ENCODE measurements at regions not wholly inside any gene's neighbourhood (a gene's known extent, or its start where the extent isn't known, plus 50 kb on each side); places are given as distances from the start of the nearest gene placed in this dataset.

DNA sequence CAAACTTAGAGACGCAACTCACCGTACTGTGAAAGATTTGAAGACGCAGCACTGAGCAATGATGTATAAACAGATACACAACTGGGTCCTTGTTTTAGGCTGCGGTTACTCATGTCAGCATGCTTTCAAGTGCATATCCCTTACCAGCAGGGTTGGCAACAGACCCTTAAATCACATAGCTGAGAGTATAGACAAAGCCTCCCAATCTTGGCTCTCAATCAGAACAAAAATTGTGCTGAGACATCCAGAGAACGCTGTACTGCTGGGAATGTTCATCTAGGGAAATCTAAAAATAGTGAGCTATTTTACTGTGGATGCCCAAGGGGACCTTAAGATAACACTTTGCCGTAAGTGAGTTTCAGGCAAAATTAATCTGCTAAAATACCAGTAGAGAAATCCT is 84.4 kb upstream of the NUDT7 start:
- Mint-ChIP-seq H3K4me1 (ENCODE audit: low read depth) (no peaks in the 10 kb centered on the region), H3K4me3 (no peak overlapping the region), H3K9me3 (no peaks in the 10 kb centered on the region), H3K27me3 (ENCODE audit: low read depth) (peaks cover 12% of the 10 kb centered on the region), H3K36me3 (ENCODE audit: insufficient read depth) (no peaks in the 10 kb centered on the region)
- DNase-seq (no peak), ATAC-seq (no peak)

DNA sequence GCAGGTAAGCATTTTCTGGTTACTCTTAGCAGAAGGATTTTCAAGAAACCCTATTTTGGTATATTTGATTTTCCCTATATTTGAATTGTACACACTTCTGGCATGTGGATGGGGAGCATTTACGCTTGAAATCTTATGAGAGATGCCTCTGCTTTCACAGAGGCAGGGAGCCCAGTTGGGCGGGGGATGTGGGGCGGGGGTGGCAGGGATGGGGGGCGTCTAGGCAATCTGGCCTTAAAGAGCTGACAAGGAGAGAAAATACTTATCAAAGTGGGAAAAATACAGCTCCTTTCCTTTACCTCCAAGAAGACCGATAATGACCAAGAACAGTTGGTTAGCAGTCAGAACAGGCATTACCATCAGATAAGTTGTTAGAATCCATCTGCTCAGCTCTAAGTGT is 79.1 kb upstream of the NUDT7 start:
- no peak for ATAC-seq
- H3K4me1 Mint-ChIP-seq (ENCODE audit: low read depth): no peaks in the 10 kb centered on the region
- no peak for DNase-seq
- H3K4me3 Mint-ChIP-seq: no peak overlapping the region
- H3K36me3 Mint-ChIP-seq (ENCODE audit: insufficient read depth): no peaks in the 10 kb centered on the region
- H3K9me3 Mint-ChIP-seq: no peaks in the 10 kb centered on the region
- H3K27me3 Mint-ChIP-seq (ENCODE audit: low read depth): peaks cover 8% of the 10 kb centered on the region

DNA sequence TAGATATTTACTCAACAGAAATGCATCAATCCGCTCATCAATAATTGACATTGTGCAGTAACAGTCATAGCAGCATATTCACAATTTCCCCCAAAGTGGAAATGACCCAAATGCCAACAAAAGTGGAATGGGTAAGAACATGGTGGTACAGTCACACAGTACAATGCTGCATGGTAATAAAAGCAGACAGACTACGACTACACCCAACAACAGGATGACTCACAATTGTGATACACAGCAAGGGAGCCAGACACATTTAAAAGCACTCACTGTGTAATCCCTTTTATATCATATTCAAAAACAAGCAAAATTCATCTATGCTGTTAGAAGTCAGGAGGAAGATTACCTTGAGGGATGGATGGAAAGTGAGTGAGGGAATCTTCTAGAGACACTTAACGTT is 76.5 kb upstream of the NUDT7 start:
- no peak for ATAC-seq
- peaks cover 2% of the 10 kb centered on the region for H3K27me3 Mint-ChIP-seq (ENCODE audit: low read depth)
- no peak overlapping the region for H3K4me3 Mint-ChIP-seq
- H3K9me3 Mint-ChIP-seq: no peaks in the 10 kb centered on the region
- DNase-seq: no peak
- H3K36me3 Mint-ChIP-seq (ENCODE audit: insufficient read depth): no peaks in the 10 kb centered on the region
- H3K4me1 Mint-ChIP-seq (ENCODE audit: low read depth): no peaks in the 10 kb centered on the region

DNA sequence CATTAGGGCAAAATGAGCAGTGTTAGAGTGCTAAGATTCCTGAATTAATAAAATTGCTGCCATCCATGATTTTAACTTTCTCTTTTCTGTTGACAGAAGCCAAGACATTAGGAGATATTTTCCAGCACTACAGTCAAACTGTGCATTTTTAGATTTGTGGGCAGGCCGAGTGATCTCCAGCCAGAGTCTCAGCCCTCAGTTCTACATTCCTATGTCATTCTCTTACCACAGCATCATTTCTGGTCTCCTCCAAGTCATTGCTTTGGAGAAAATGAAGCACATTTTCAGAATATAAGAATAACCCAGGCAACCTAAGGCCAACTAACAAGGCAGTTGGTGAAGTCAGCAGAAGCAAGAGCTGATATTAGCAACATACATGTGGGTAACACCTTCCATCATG is 74.6 kb upstream of the NUDT7 start:
- Mint-ChIP-seq H3K4me1 (ENCODE audit: low read depth) (no peaks in the 10 kb centered on the region), H3K27me3 (ENCODE audit: low read depth) (peaks cover 2% of the 10 kb centered on the region), H3K36me3 (ENCODE audit: insufficient read depth) (no peaks in the 10 kb centered on the region), H3K4me3 (no peak overlapping the region), H3K9me3 (no peaks in the 10 kb centered on the region)
- DNase-seq: no peak
- ATAC-seq: no peak

DNA sequence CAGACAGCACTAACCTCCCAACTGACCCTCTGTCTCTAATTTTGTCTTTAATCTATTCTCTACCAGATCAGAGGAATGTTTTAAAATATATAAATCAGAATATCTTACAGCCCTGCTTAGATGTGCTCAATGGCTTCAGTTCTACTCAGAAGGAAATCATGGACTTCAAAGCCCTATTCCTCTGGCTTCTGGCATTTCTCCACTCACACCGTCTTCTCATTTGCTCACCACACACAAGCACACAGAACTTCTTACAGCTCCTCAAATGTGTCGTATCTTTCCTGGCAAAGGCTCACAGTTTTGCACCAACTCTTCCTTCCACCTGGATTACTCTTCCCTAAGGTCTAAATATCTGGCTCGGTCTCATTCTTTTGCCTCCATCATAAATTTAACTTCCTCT is 71.6 kb upstream of the NUDT7 start:
- Mint-ChIP-seq H3K9me3 (no peaks in the 10 kb centered on the region), H3K4me3 (no peak overlapping the region), H3K27me3 (ENCODE audit: low read depth) (peaks cover 5% of the 10 kb centered on the region), H3K36me3 (ENCODE audit: insufficient read depth) (no peaks in the 10 kb centered on the region), H3K4me1 (ENCODE audit: low read depth) (no peaks in the 10 kb centered on the region)
- ATAC-seq (no peak), DNase-seq (no peak)

DNA sequence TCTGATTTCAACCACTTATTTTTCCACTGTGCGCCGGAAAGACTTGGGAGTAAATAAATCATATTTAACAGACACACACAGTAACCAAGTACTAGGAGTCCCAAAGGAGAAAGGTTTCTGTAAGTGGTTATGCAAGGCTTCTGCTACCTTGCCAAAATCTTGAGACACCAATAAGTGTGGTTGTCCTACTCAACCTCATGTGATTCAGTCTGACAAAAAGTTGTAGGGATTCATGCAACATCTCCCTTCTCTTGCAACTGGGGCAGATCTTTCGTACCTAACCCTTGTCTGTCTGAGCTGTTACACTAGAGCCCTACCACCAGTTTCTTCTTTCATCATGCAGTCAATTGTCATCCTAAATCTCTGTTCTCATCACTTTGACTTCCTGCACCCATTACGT is 69.9 kb upstream of the NUDT7 start:
- no peaks in the 10 kb centered on the region for H3K4me1 Mint-ChIP-seq (ENCODE audit: low read depth)
- no peaks in the 10 kb centered on the region for H3K9me3 Mint-ChIP-seq
- H3K36me3 Mint-ChIP-seq (ENCODE audit: insufficient read depth): no peaks in the 10 kb centered on the region
- H3K4me3 Mint-ChIP-seq: no peak overlapping the region
- H3K27me3 Mint-ChIP-seq (ENCODE audit: low read depth): peaks cover 10% of the 10 kb centered on the region
- no peak for DNase-seq
- ATAC-seq: no peak

DNA sequence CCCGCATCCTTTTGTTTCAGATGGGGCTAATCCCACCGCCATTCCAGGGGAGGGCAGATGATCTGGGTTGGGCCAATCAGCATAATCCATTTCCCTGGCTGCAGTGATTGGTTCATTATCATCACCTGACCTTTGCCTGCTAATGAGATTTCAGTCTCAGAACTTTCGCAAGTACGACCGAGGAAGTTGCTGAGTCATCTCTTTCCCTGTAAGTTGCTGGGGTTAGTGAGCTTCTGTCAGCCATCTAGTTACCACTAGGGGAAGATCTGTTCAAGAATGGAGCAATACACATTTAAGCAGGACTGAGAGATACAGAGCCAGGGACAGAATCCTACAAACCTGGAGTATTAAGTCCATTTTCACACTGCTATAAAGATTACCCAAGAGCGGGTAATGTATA is 65.3 kb upstream of the NUDT7 start:
- Mint-ChIP-seq H3K36me3 (ENCODE audit: insufficient read depth) (no peaks in the 10 kb centered on the region), H3K9me3 (no peaks in the 10 kb centered on the region), H3K4me3 (no peak overlapping the region), H3K27me3 (ENCODE audit: low read depth) (peaks cover 30% of the 10 kb centered on the region), H3K4me1 (ENCODE audit: low read depth) (no peaks in the 10 kb centered on the region)
- DNase-seq: no peak
- no peak for ATAC-seq

DNA sequence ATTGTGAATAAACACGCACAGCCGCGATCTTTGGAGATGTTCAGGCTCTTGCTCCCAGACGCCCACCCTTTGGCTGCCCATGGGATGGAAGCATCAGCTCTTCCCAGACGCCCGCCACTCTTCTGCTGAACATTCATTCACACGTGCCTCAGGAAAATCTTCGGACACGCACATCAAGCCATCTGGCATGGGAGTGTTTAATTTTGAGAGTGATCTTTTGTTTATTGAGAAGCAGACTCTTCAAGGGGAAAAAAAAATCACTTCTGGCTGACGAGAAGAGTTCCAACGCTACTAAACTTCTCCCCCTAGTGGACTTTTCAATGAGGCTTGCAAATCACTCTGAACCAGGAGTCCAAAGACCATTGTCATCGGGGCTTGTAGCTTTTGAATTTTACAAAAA is 62.0 kb upstream of the NUDT7 start:
- H3K4me1 Mint-ChIP-seq (ENCODE audit: low read depth): no peaks in the 10 kb centered on the region
- no peaks in the 10 kb centered on the region for H3K36me3 Mint-ChIP-seq (ENCODE audit: insufficient read depth)
- no peak for ATAC-seq
- H3K27me3 Mint-ChIP-seq (ENCODE audit: low read depth): peaks cover 30% of the 10 kb centered on the region
- peaks cover 10% of the 10 kb centered on the region for H3K9me3 Mint-ChIP-seq
- no peak for DNase-seq
- H3K4me3 Mint-ChIP-seq: no peak overlapping the region

DNA sequence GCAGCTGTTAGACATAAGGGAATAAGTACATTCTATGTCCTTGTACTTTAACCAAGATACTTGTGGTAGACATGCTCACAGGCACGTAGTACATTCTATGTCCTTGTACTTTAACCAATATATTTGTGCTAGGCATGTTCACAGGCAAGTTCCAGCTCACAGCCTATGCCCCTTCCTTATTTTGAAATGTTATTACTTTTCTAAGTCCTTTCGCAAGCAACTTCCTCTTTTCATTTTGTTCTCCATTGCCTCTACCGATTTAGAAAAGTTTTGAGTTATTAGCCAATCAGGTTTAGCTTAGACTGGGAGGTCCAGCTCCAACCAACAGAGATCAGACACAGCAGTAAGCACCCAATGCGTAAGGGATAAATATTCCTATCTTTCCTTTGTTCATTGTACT is 60.1 kb upstream of the NUDT7 start:
- Mint-ChIP-seq H3K4me3 (no peak overlapping the region), H3K9me3 (peaks cover 10% of the 10 kb centered on the region), H3K36me3 (ENCODE audit: insufficient read depth) (no peaks in the 10 kb centered on the region), H3K4me1 (ENCODE audit: low read depth) (no peaks in the 10 kb centered on the region), H3K27me3 (ENCODE audit: low read depth) (peaks cover 26% of the 10 kb centered on the region)
- ATAC-seq (no peak), DNase-seq (no peak)

DNA sequence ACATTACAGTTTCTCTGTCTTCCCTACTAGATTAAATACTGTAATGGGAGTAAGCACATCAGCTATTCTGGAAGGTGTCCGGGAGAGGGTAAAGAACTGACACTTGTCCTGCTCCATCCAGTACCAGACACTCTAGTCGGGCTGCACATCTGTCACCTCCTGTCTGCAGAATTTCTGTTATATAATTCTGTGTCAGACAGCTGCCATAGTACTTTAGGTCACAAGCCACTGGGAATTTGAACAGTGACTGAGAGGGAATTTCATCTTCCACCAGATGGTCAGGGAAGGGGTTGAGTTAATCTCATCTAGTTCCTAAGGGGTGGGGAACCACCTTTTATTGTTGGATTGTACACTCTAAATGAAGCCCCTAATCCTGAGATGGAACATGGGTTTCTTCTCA is 58.6 kb upstream of the NUDT7 start:
- H3K4me1 Mint-ChIP-seq (ENCODE audit: low read depth): no peaks in the 10 kb centered on the region
- no peaks in the 10 kb centered on the region for H3K36me3 Mint-ChIP-seq (ENCODE audit: insufficient read depth)
- H3K27me3 Mint-ChIP-seq (ENCODE audit: low read depth): peaks cover 23% of the 10 kb centered on the region
- no peak overlapping the region for H3K4me3 Mint-ChIP-seq
- peaks cover 10% of the 10 kb centered on the region for H3K9me3 Mint-ChIP-seq
- no peak for ATAC-seq
- DNase-seq: no peak

DNA sequence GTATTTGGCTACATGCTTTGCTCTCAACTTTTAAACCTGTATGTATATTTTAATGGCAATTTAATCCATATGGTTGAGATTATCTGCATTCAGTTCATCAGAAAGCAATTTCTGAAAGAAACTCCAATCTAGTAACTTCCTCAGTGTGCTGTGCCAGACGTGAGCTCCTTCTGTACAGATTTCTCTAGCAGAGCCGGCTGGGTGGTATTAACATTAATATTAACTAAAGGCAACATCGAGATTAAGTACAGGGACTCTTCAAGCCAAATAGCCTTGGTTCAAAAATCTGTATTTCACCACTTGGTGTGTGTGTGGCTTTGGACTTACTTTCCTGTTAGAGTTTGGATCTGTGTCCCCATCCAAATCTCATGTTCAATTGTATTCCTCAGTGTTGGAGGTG is 55.5 kb upstream of the NUDT7 start:
- no peaks in the 10 kb centered on the region for H3K36me3 Mint-ChIP-seq (ENCODE audit: insufficient read depth)

DNA sequence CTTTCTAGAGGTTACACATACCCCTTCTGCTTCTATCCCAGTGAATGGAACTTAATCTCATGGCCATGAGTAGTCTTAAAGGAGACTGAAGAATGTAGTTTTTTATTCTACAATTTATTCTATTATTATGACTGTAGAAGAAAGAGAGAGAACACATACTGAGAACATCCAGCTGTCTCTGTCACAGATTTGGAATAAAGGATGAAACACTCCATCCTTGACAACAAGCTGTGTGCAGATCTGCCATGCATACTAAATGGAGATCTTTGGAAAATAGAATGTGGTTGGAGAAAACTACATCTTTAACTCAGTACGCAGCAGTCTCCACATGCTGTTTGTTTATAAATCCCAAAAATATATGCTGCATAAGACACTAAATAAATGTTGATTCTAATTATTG is 54.1 kb upstream of the NUDT7 start:
- H3K36me3 Mint-ChIP-seq (ENCODE audit: insufficient read depth): no peaks in the 10 kb centered on the region
- H3K4me3 Mint-ChIP-seq: no peak overlapping the region
- no peak for ATAC-seq
- peaks cover 20% of the 10 kb centered on the region for H3K27me3 Mint-ChIP-seq (ENCODE audit: low read depth)
- H3K9me3 Mint-ChIP-seq: peaks cover 2% of the 10 kb centered on the region
- no peaks in the 10 kb centered on the region for H3K4me1 Mint-ChIP-seq (ENCODE audit: low read depth)
- no peak for DNase-seq

More for the DNA sequence above, 55.5 kb upstream of the NUDT7 start:
- no peak for DNase-seq
- no peak for ATAC-seq
- H3K4me1 Mint-ChIP-seq (ENCODE audit: low read depth): no peaks in the 10 kb centered on the region
- no peak overlapping the region for H3K4me3 Mint-ChIP-seq
- H3K27me3 Mint-ChIP-seq (ENCODE audit: low read depth): peaks cover 20% of the 10 kb centered on the region
- H3K9me3 Mint-ChIP-seq: peaks cover 10% of the 10 kb centered on the region

DNA sequence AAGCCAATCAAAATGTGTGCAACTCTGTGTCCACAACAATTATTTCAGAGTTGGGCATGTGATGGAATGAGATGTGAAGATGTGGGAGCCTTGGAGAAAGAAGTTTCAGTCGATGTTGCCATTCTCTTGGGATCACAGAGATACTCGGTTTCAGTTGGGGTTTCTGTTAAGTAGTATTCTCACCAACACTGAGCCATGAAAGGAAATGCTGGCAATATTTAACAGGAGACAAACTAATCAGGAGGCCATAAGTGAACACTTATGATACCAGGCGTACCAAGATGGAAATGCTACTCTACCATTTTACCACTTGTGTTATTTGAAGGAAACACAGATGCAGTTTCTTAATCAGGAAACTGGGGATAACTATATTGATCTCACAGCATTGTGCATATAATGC is 53.3 kb upstream of the NUDT7 start:
- Mint-ChIP-seq H3K36me3 (ENCODE audit: insufficient read depth) (no peaks in the 10 kb centered on the region), H3K27me3 (ENCODE audit: low read depth) (peaks cover 19% of the 10 kb centered on the region), H3K9me3 (no peaks in the 10 kb centered on the region), H3K4me3 (no peak overlapping the region), H3K4me1 (ENCODE audit: low read depth) (no peaks in the 10 kb centered on the region)
- no peak for DNase-seq
- no peak for ATAC-seq

All from activated T-cell treated with anti-CD3 and anti-CD28 coated beads, Interleukin-2, amount 50 U/mL, for 4 hours (primary cell).